Adrenal gland (tissue), 9 donors: ENCODE measurements at regions not wholly inside any gene's neighbourhood (a gene's known extent, or its start where the extent isn't known, plus 50 kb on each side); places are given as distances from the start of the nearest gene placed in this dataset.

Source experiments
- DNase-seq, 7 donors: peaks; one replicate each; pipeline ENCODE4 v3.0.0-alpha.2; 2019 to 2020
- H3K27ac ChIP-seq, 5 donors: fragments of 200-600 bp; sonication (generic) in 4 of 5; 1 replicate in 3 of 5; 2 replicates in 2 of 5; pipeline versions ENCODE4 v1.5.1 to v1.8.0; 2016 to 2020; ENCODE audit warnings: mild to moderate bottlenecking in 1 of 5
- H3K27me3 ChIP-seq: fragments of 200-600 bp; 2 replicates; pipeline ENCODE4 v1.8.0; 2021
- H3K36me3 ChIP-seq, 2 donors: fragments of 200-600 bp; replicated peaks in 1 of 2; 1 replicate in 1 of 2; 2 replicates in 1 of 2; pipeline versions ENCODE4 v1.5.1 to v1.8.0; 2018 to 2022
- H3K4me1 ChIP-seq, 2 donors: fragments of 200-600 bp; replicated peaks in 1 of 2; 1 replicate in 1 of 2; 2 replicates in 1 of 2; pipeline versions ENCODE4 v1.5.1 to v1.8.0; 2018 to 2021
- H3K4me3 ChIP-seq, 4 donors: fragments of 200-600 bp; sonication (generic) in 3 of 4; one replicate each; pipeline ENCODE4 v1.5.1; 2016 to 2018
- H3K9me3 ChIP-seq, 3 donors: fragments of 200-600 bp; sonication (generic) in 1 of 3; replicated peaks in 1 of 3; 1 replicate in 2 of 3; 2 replicates in 1 of 3; pipeline versions ENCODE4 v1.5.1 to v1.8.0; 2016 to 2021
- CTCF ChIP-seq, 6 experiments: fragments of 450-650 bp in 4 of 6; fragments of 200-600 bp in 2 of 6; sonication (generic) in 1 of 6; IDR thresholded peaks; 1 replicate in 5 of 6; 2 replicates in 1 of 6; pipeline versions ENCODE4 v1.5.1 to v1.8.0; 2016 to 2021; ENCODE audit warnings: antibody characterized with exemption in 6 of 6, mild to moderate bottlenecking in 2 of 6, moderate library complexity in 1 of 6
- POLR2A ChIP-seq, 2 donors: fragments of 450-650 bp; IDR thresholded peaks; one replicate each; pipeline ENCODE4 v1.6.1; 2017; ENCODE audit warnings: antibody characterized with exemption in 2 of 2, mild to moderate bottlenecking in 2 of 2, moderate library complexity in 1 of 2
- WGBS, 4 donors: extraction: QIAGEN DNeasy Blood & Tissue Kit in 2 of 4; methylation state at CpG; one replicate each; pipeline versions ENCODE4 v1.1.5 to v1.1.7; 2013 to 2017; 5-methylcytosine and 5-hydroxymethylcytosine counted together
- intact Hi-C, 2 donors: fragments of 100-400 bp; cut with DNase I; formaldehyde crosslinking; loops; one replicate each; pipeline versions ENCODE4 v1.14.1 to v1.15.0; 2022 to 2023
- small RNA-seq, 2 donors: library from RNA; depleted of rRNA; stranded (forward); fragments of <200 nt; gene quantifications; one replicate each; pipeline ENCODE3, GENCODE V24; 2016
- donor health status: healthy with polysubstance abuse.
- donor health status: Bipolar disorder and iron deficiency.
- donor health status: DM: yes; HTN: yes; CAD: no.
- donor health status: DM: no; HTN: no; CAD: no.
- donor health status: DM: no; HTN: no; CAD: no.

- no peak overlapping the region for H3K4me3 ChIP-seq
- no peaks in the 10 kb centered on the region for H3K4me1 ChIP-seq
- H3K27ac ChIP-seq = no peak overlapping the region
- H3K36me3 ChIP-seq = no peaks in the 10 kb centered on the region
- 42 to 57% (median 52%) methylated on average over 4 of the region's 4 CpGs for WGBS, 4 donors
- intact Hi-C loops = no loop called here
- H3K27me3 ChIP-seq = no peaks in the 10 kb centered on the region
- H3K9me3 ChIP-seq = no peaks in the 10 kb centered on the region
- TF ChIP-seq CTCF (IDR thresholded peaks at IDR 0.05) (no peak), POLR2A (IDR thresholded peaks at IDR 0.05) (no peak)
- no peak for DNase-seq
These were observed 433.1 kb upstream of the CDH18 start for GRCh38 chr5:20420991-20421595.

Small RNA genes in the stretch of these regions (small RNA-seq; reads per million reads assigned to genes)
- gene AC091946.2 (0 reads per million in 2 donors), gene AC140172.1 (0 reads per million in 2 donors)
